H1 (cell line): ENCODE measurements at regions not wholly inside any gene's neighbourhood (a gene's known extent, or its start where the extent isn't known, plus 50 kb on each side); places are given as distances from the start of the nearest gene placed in this dataset.
A peak's percentile ranks its signal among the peaks of the same experiment; 100 is the strongest.

Experiments
- CTCF ChIA-PET: fragments of 300-600 bp; sonication (Branson Sonifier 250); formaldehyde crosslinking; loops from one replicate; lab custom pipeline; 2021; ENCODE audit not compliant: partially characterized antibody; lab: Charles Lee
- POLR2A ChIA-PET: fragments of 300-600 bp; sonication (Branson Sonifier 250); formaldehyde crosslinking; loops from one replicate; lab custom pipeline; 2021; ENCODE audit warnings: inconsistent platforms; ENCODE audit not compliant: partially characterized antibody; lab: Charles Lee
- DNase-seq, 2 experiments: peaks; one replicate each; pipeline versions ENCODE4 v3.0.0 to v3.0.0-alpha.2; 2010 to 2022; ENCODE audit warnings: low spot score in 2 of 2, low read depth in 1 of 2, mixed read lengths in 1 of 2
- FAIRE-seq: peaks from 2 replicates; lab custom pipeline; 2011; peaks lifted over from hg19 to GRCh38; lab: Jason Lieb, UNC
- H2AFZ ChIP-seq: 2 replicates; pipeline ENCODE4 v1.8.1; 2012; ENCODE audit warnings: low read length, inconsistent platforms
- H2AK5ac ChIP-seq: 2 replicates; pipeline ENCODE4 v1.6.1; 2013; ENCODE audit warnings: low read depth, low read length
- H2BK120ac ChIP-seq: replicated peaks from 2 replicates; pipeline ENCODE3; 2013; ENCODE audit warnings: low read depth, low read length, inconsistent platforms
- H2BK12ac ChIP-seq: 2 replicates; pipeline ENCODE4 v1.6.1; 2013; ENCODE audit warnings: low read depth, low read length
- H2BK15ac ChIP-seq: 2 replicates; pipeline ENCODE4 v1.6.1; 2013; ENCODE audit warnings: low read length
- H2BK20ac ChIP-seq: 2 replicates; pipeline ENCODE4 v1.6.1; 2013; ENCODE audit warnings: low read length
- H2BK5ac ChIP-seq: 2 replicates; pipeline ENCODE4 v1.6.1; 2013; ENCODE audit warnings: low read depth, low read length
- H3K14ac ChIP-seq: 2 replicates; pipeline ENCODE4 v1.6.1; 2013; ENCODE audit warnings: inconsistent platforms; ENCODE audit not compliant: insufficient read length
- H3K18ac ChIP-seq: 2 replicates; pipeline ENCODE4 v1.6.1; 2013; ENCODE audit warnings: low read length; ENCODE audit errors: extremely low read depth
- H3K23ac ChIP-seq: 2 replicates; pipeline ENCODE4 v1.6.1; 2013; ENCODE audit warnings: inconsistent platforms; ENCODE audit not compliant: insufficient read length
- H3K23me2 ChIP-seq: 2 replicates; pipeline ENCODE4 v1.6.1; 2013; ENCODE audit warnings: low read depth, low read length
- H3K27ac ChIP-seq: 2 replicates; pipeline ENCODE4 v1.6.1; 2011; ENCODE audit warnings: low read depth, low read length, inconsistent platforms
- H3K27me3 ChIP-seq, 4 experiments: replicated peaks in 1 of 4; 1 replicate in 1 of 4; 2 replicates in 3 of 4; pipeline versions ENCODE4 v1.6.1 to v1.8.1; 2011 to 2013; ENCODE audit warnings: low read length in 3 of 4, mild to moderate bottlenecking in 3 of 4, inconsistent platforms in 2 of 4, mixed read lengths in 2 of 4, moderate library complexity in 1 of 4; ENCODE audit not compliant: control insufficient read depth in 3 of 4, insufficient read depth in 3 of 4; ENCODE audit errors: extremely low read depth in 1 of 4
- H3K36me3 ChIP-seq, 4 experiments: 2 replicates each; pipeline versions ENCODE4 v1.6.1 to v1.8.1; 2011 to 2013; ENCODE audit warnings: mild to moderate bottlenecking in 4 of 4, low read length in 3 of 4, moderate library complexity in 2 of 4, control low read depth in 1 of 4, inconsistent platforms in 1 of 4; ENCODE audit not compliant: insufficient read depth in 4 of 4, control insufficient read depth in 2 of 4
- H3K4ac ChIP-seq: replicated peaks from 2 replicates; pipeline ENCODE3; 2013; ENCODE audit warnings: low read length, low read depth, mixed read lengths, inconsistent platforms; ENCODE audit not compliant: insufficient read length
- H3K4me1 ChIP-seq, 4 experiments: replicated peaks in 1 of 4; 1 replicate in 1 of 4; 2 replicates in 3 of 4; pipeline versions ENCODE4 v1.6.1 to v1.8.1; 2011 to 2013; ENCODE audit warnings: low read length in 3 of 4, inconsistent platforms in 2 of 4, mixed read lengths in 1 of 4; ENCODE audit not compliant: insufficient read depth in 4 of 4, control insufficient read depth in 3 of 4
- H3K4me2 ChIP-seq, 2 experiments: 2 replicates each; pipeline versions ENCODE4 v1.6.1 to v1.8.1; 2011 to 2013; ENCODE audit warnings: low read depth in 2 of 2, low read length in 2 of 2, control low read depth in 1 of 2, inconsistent platforms in 1 of 2, mild to moderate bottlenecking in 1 of 2; ENCODE audit not compliant: insufficient read depth in 1 of 2
- H3K4me3 ChIP-seq, 4 experiments: fragments of 200-600, 300-600 bp in 1 of 4; sonication (generic), shearing (Covaris generic), sonication (Bioruptor Twin) in 1 of 4; 2 replicates each; pipeline versions ENCODE4 v1.5.1 to v1.8.1; 2011 to 2016; ENCODE audit warnings: low read length in 4 of 4, low read depth in 3 of 4, control low read depth in 2 of 4, inconsistent platforms in 2 of 4, mild to moderate bottlenecking in 2 of 4, mixed read lengths in 1 of 4, moderate library complexity in 1 of 4; ENCODE audit not compliant: insufficient read depth in 2 of 4; ENCODE audit errors: extremely low read depth in 1 of 4
- H3K56ac ChIP-seq: replicated peaks from 2 replicates; pipeline ENCODE3; 2013; ENCODE audit warnings: low read depth, mild to moderate bottlenecking, mixed read lengths, low read length, inconsistent platforms; ENCODE audit not compliant: insufficient read length
- H3K79me1 ChIP-seq: 2 replicates; pipeline ENCODE4 v1.6.1; 2013; ENCODE audit warnings: low read depth, low read length, control low read depth
- H3K79me2 ChIP-seq, 2 experiments: 2 replicates each; pipeline versions ENCODE4 v1.6.1 to v1.8.1; 2012 to 2013; ENCODE audit warnings: low read length in 2 of 2, mild to moderate bottlenecking in 2 of 2, inconsistent platforms in 1 of 2; ENCODE audit not compliant: insufficient read depth in 2 of 2, control insufficient read depth in 1 of 2
- H3K9ac ChIP-seq, 4 experiments: replicated peaks in 1 of 4; 1 replicate in 1 of 4; 2 replicates in 3 of 4; pipeline versions ENCODE4 v1.6.1 to v1.8.1; 2011 to 2013; ENCODE audit warnings: low read depth in 3 of 4, low read length in 3 of 4, control low read depth in 2 of 4, mild to moderate bottlenecking in 2 of 4, moderate library complexity in 2 of 4, inconsistent platforms in 1 of 4; ENCODE audit errors: extremely low read depth in 1 of 4
- H3K9me3 ChIP-seq, 2 experiments: 2 replicates each; pipeline versions ENCODE4 v1.6.1 to v1.8.1; 2012 to 2013; ENCODE audit warnings: mild to moderate bottlenecking in 2 of 2, moderate library complexity in 2 of 2, control low read depth in 1 of 2, inconsistent platforms in 1 of 2, low read depth in 1 of 2, low read length in 1 of 2, mixed read lengths in 1 of 2; ENCODE audit not compliant: insufficient read depth in 2 of 2
- H4K20me1 ChIP-seq, 2 experiments: replicated peaks in 1 of 2; 2 replicates each; pipeline versions ENCODE3 to v1.8.1; 2011 to 2013; ENCODE audit warnings: inconsistent platforms in 2 of 2, low read length in 2 of 2, mild to moderate bottlenecking in 1 of 2; ENCODE audit not compliant: insufficient read depth in 2 of 2, control insufficient read depth in 1 of 2
- H4K5ac ChIP-seq: 2 replicates; pipeline ENCODE4 v1.6.1; 2013; ENCODE audit warnings: low read length, low read depth, mixed read lengths, inconsistent platforms; ENCODE audit not compliant: insufficient read length
- H4K8ac ChIP-seq: 2 replicates; pipeline ENCODE4 v1.8.0; 2013; ENCODE audit warnings: mild to moderate bottlenecking, moderate library complexity, low read length, inconsistent platforms; ENCODE audit not compliant: insufficient read depth; ENCODE audit errors: extremely low read depth
- H4K91ac ChIP-seq: replicated peaks from 2 replicates; pipeline ENCODE3; 2013; ENCODE audit warnings: low read length, mixed read lengths, inconsistent platforms; ENCODE audit not compliant: insufficient read length
- ASH2L ChIP-seq: fragments of 200-600, 300-600 bp; sonication (generic); IDR thresholded peaks from one replicate; pipeline ENCODE4 v1.7.1; 2017; ENCODE audit warnings: low read length
- CBX5 ChIP-seq: fragments of 300-800, 300-1000 bp; sonication (generic); IDR thresholded peaks from 2 replicates; pipeline ENCODE4 v1.7.1; 2016; ENCODE audit warnings: antibody characterized with exemption, low read length, low read depth
- CTBP2 ChIP-seq: IDR thresholded peaks from 2 replicates; pipeline ENCODE4 v1.7.0; 2011; ENCODE audit warnings: borderline replicate concordance, mild to moderate bottlenecking, moderate library complexity, mixed read lengths, low read length; ENCODE audit not compliant: insufficient read depth, insufficient read length
- KDM1A ChIP-seq: fragments of 200-600, 300-600 bp; sonication (generic); IDR thresholded peaks from 2 replicates; pipeline ENCODE4 v1.7.1; 2016; ENCODE audit warnings: mild to moderate bottlenecking, low read length, borderline replicate concordance
- KDM4A ChIP-seq: IDR thresholded peaks from one replicate; pipeline ENCODE4 v1.7.1; 2012; ENCODE audit warnings: low read depth, mild to moderate bottlenecking, moderate library complexity, low read length, inconsistent platforms; ENCODE audit not compliant: severe bottlenecking
- MAFK ChIP-seq: IDR thresholded peaks from 2 replicates; pipeline ENCODE4 v1.6.1; 2012; ENCODE audit warnings: low read depth, mild to moderate bottlenecking, improper control_type of control experiment, low read length
- NANOG ChIP-seq: IDR thresholded peaks from 2 replicates; pipeline ENCODE4 v1.6.1; 2011; ENCODE audit warnings: low read length, low read depth, mild to moderate bottlenecking, inconsistent platforms; ENCODE audit not compliant: insufficient read depth, poor library complexity, severe bottlenecking
- POU5F1 ChIP-seq: IDR thresholded peaks from 2 replicates; pipeline ENCODE4 v1.6.1; 2011; ENCODE audit warnings: low read depth, mild to moderate bottlenecking, low read length, moderate library complexity
- SIN3A ChIP-seq, 2 experiments: IDR thresholded peaks in 1 of 2; conservative IDR thresholded peaks in 1 of 2; 2 replicates each; pipeline ENCODE4 v1.6.1; 2011 to 2012; ENCODE audit warnings: low read length in 2 of 2, improper control_type of control experiment in 1 of 2, low read depth in 1 of 2, mild to moderate bottlenecking in 1 of 2
- SP4 ChIP-seq: IDR thresholded peaks from 2 replicates; pipeline ENCODE4 v1.6.1; 2012; ENCODE audit warnings: low read length, inconsistent platforms
- WGBS, 2 experiments: shearing (Covaris generic) in 1 of 2; methylation state at CpG; one replicate each; pipeline versions ENCODE4 v1.1.6 to v1.1.7; 2013 to 2015; ENCODE audit warnings: low lambda C conversion rate in 2 of 2, mixed read lengths in 2 of 2, inconsistent platforms in 1 of 2, low coverage in 1 of 2, missing lambda C conversion rate in 1 of 2; ENCODE audit not compliant: insufficient replicate concordance in 2 of 2, insufficient coverage in 1 of 2, insufficient read length in 1 of 2; ENCODE audit errors: extremely low coverage in 1 of 2, missing lambda C conversion rate in 1 of 2; 5-methylcytosine and 5-hydroxymethylcytosine counted together

DNA sequence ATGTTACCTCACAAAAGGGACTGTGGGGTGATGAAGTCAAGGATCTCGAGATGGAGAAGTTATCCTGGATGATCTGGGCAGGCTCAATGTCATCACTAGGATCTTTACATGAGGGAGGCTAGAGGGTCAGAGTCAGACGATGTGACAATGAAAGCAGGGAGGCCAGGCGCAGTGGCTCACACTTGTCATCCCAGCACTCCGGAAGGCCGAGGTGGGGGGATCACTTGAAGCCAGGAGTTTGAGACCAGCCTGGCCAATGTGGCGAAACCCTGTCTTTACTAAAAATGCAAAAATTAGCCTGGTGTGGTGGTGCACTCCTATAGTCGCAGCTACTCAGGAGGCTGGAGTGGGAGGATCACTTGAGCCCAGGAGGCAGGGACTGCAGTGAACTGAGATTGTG, 68.8 kb downstream of the TTLL2 start:
- POLR2A ChIA-PET, result no interaction called here
- H3K18ac ChIP-seq, result no peak overlapping the region
- no peaks in the 10 kb centered on the region for H3K79me2 ChIP-seq
- H2BK5ac ChIP-seq, result no peak overlapping the region
- no peak overlapping the region for H3K4me2 ChIP-seq
- no peak overlapping the region for H4K91ac ChIP-seq
- TF ChIP-seq SIN3A (conservative IDR thresholded peaks at IDR 0.05 in 1 of 2, IDR thresholded peaks at IDR 0.05 in 1 of 2; ENCODE audit: low read depth in 1 of 2, low read length in 2 of 2), result no peak
- TF ChIP-seq KDM4A, result no peak
- TF ChIP-seq ASH2L, result no peak
- TF ChIP-seq NANOG, result no peak
- TF ChIP-seq POU5F1, result no peak
- no peak for TF ChIP-seq KDM1A
- TF ChIP-seq MAFK, result no peak
- no peak for TF ChIP-seq SP4
- no peak for TF ChIP-seq CBX5
- no peak for TF ChIP-seq CTBP2
- H4K20me1 ChIP-seq, result no peaks in the 10 kb centered on the region
- no peak overlapping the region; the same call in 1 of the 2 replicates for H4K8ac ChIP-seq
- H2BK12ac ChIP-seq, result 0 out of 2 replicates have a peak overlapping the region, but pooled peaks have one; percentile 23
- no peak overlapping the region for H2BK15ac ChIP-seq
- 78% methylated on average over 7 of the region's 7 CpGs; no CpG with 5 or more reads in 1 of the 2 experiments for WGBS, 2 experiments
- FAIRE-seq, result no peak
- no peak overlapping the region for H3K56ac ChIP-seq
- no peak overlapping the region for H3K27ac ChIP-seq
- H3K23me2 ChIP-seq, result no peaks in the 10 kb centered on the region; the same call in 1 of the 2 replicates
- no peaks in the 10 kb centered on the region; a peak in 1 of 7 replicates for H3K4me1 ChIP-seq
- H2BK120ac ChIP-seq, result no peak overlapping the region
- H3K79me1 ChIP-seq, result no peaks in the 10 kb centered on the region
- H3K9me3 ChIP-seq, result no peaks in the 10 kb centered on the region
- no peak overlapping the region for H2BK20ac ChIP-seq
- no peaks in the 10 kb centered on the region for H3K27me3 ChIP-seq
- H3K4me3 ChIP-seq, result no peak overlapping the region
- H3K36me3 ChIP-seq, result no peaks in the 10 kb centered on the region
- CTCF ChIA-PET, result no interaction called here
- DNase-seq, result no peak
- H2AK5ac ChIP-seq, result no peak overlapping the region
- no peak overlapping the region for H4K5ac ChIP-seq
- no peak overlapping the region for H3K4ac ChIP-seq
- H3K23ac ChIP-seq, result no peak overlapping the region
- H3K9ac ChIP-seq, result no peak overlapping the region
- H3K14ac ChIP-seq, result no peak overlapping the region
- no peak overlapping the region for H2AFZ ChIP-seq
